ENCODE measurements at regions not wholly inside any gene's neighbourhood (a gene's known extent, or its start where the extent isn't known, plus 50 kb on each side); places are given as distances from the start of the nearest gene placed in this dataset.

- in situ Hi-C loops (cut with HindIII; ENCODE audit: low sequenced_read_pairs) = no loop called here
Measured at GRCh38 chr15:58293622-58294550, 137.9 kb upstream of the LIPC start.

GRCh38 chr15:58294681-58295254, 137.0 kb upstream of the LIPC start:
- in situ Hi-C loops (cut with HindIII; ENCODE audit: low sequenced_read_pairs) = no loop called here
- no peak for DNase-seq (ENCODE audit: low spot score)

More at GRCh38 chr15:58293622-58294550, 137.9 kb upstream of the LIPC start:
- DNase-seq (ENCODE audit: low spot score) = no peak

GRCh38 chr15:58295637-58296215, 136.1 kb upstream of the LIPC start:
- DNase-seq (ENCODE audit: low spot score) = no peak

GRCh38 chr15:58296276-58296675, 135.5 kb upstream of the LIPC start:
- in situ Hi-C loops (cut with HindIII; ENCODE audit: low sequenced_read_pairs) = no loop called here
- DNase-seq (ENCODE audit: low spot score) = no peak

More at GRCh38 chr15:58295637-58296215, 136.1 kb upstream of the LIPC start:
- in situ Hi-C loops (cut with HindIII; ENCODE audit: low sequenced_read_pairs) = no loop called here

- DNase-seq (ENCODE audit: low spot score) = peak; percentile 81
- in situ Hi-C loops (cut with HindIII; ENCODE audit: low sequenced_read_pairs) = no loop called here
Measured at GRCh38 chr15:58297639-58298038, 134.2 kb upstream of the LIPC start.

GRCh38 chr15:58298879-58299850, 132.6 kb upstream of the LIPC start:
- in situ Hi-C loops (cut with HindIII; ENCODE audit: low sequenced_read_pairs) = no loop called here
- no peak for DNase-seq (ENCODE audit: low spot score)

DNA sequence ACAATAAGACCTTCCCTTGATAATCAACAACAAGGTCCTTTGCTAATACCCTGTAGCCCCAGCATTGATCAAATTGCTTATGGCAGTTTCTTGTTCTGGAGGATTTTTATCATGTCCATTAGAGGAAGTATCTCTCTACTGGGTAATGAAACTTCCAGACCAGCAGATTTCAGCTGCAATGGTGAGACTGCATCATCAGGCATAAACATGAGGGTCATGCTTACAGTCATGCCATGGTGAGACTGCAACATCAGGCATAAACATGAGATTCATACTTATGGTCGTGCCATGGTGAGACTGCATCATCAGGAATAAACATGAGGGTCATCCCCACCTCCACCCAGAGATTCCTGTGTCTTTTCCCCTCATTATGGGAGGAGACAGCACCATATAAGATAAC, 129.0 kb upstream of the LIPC start:
- in situ Hi-C loops (cut with HindIII; ENCODE audit: low sequenced_read_pairs) = no loop called here

GRCh38 chr15:58303236-58303635, 128.6 kb upstream of the LIPC start:
- in situ Hi-C loops (cut with HindIII; ENCODE audit: low sequenced_read_pairs) = no loop called here

More for the DNA sequence above, 129.0 kb upstream of the LIPC start:
- DNase-seq (ENCODE audit: low spot score) = no peak

GRCh38 chr15:58306591-58307312, 125.0 kb upstream of the LIPC start:
- in situ Hi-C loops (cut with HindIII; ENCODE audit: low sequenced_read_pairs) = no loop called here
- DNase-seq (ENCODE audit: low spot score) = peak; percentile 51

More at GRCh38 chr15:58303236-58303635, 128.6 kb upstream of the LIPC start:
- no peak for DNase-seq (ENCODE audit: low spot score)

- in situ Hi-C loops (cut with HindIII; ENCODE audit: low sequenced_read_pairs) = no loop called here
- peak; percentile 75 for DNase-seq (ENCODE audit: low spot score)
Measured at GRCh38 chr15:58307313-58307961, 124.4 kb upstream of the LIPC start.

- in situ Hi-C loops (cut with HindIII; ENCODE audit: low sequenced_read_pairs) = no loop called here
- no peak for DNase-seq (ENCODE audit: low spot score)
Measured at GRCh38 chr15:58308742-58309355, 122.9 kb upstream of the LIPC start.

DNA sequence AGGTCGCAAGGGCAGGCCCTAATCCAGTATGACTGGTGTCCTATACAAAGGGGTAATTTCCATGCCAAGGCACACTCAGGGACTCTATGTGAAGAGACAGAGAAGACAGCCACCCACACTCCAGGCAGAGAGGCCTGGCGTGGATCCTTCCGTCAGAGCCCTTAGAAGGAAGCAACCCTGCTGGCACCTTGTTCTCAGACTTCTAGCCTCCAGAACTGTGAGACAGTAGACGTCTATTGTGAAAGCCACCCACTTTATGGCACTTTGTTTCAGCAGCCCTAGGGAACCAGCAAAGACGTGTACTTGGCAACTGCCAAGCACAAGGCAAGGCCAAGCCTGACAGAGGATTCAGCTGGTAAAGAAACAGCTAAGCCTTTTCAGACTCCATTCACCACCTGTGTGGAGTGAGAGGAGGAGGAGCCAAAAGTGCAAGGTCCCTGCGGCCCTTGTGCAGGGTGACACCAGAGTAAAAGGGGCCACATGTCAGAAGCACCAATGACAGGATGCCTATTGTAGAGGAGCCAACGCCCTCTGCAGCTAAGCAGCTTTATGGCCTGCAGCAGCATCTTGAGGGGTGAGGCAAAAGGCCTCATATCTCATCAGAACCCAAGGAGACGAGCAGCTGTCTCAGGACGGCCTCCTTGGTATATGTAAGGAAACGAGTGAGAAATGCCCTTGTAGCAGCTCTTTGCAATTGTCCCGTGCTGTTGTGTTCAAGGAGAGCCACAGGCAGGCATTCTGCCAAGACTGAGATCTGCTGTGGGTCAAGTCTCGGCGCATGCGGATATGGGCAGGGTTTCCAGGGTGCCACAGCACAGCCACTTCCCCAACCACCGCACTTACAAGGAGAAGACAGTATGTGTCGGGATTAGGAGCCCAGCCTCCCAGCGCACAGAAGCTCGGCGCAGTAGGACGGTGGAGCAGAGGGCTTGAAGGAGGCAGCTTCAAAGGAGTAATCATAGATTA, 121.5 kb upstream of the LIPC start:
- in situ Hi-C loops (cut with HindIII; ENCODE audit: low sequenced_read_pairs) = no loop called here
- peak; percentile 47 for DNase-seq (ENCODE audit: low spot score)

DNA sequence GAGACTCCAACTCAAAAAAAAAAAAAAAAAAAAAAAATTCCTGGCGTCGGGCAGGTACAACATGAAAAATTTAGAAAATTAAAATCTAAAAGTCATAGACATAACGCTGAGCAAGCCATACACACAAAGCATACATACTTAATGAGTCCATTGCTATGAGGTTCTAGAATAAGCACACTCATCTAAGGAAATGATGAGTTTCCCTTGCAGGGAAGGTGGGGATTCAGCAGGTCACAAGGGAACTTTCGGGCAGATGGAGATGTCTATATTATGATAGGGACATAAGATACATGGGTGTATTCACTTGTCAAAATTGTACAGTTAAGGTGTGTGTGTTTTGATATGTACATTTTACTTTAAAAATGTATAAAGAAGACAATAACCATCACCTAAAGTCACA, 120.2 kb upstream of the LIPC start:
- no peak for DNase-seq (ENCODE audit: low spot score)
- in situ Hi-C loops (cut with HindIII; ENCODE audit: low sequenced_read_pairs) = no loop called here

DNA sequence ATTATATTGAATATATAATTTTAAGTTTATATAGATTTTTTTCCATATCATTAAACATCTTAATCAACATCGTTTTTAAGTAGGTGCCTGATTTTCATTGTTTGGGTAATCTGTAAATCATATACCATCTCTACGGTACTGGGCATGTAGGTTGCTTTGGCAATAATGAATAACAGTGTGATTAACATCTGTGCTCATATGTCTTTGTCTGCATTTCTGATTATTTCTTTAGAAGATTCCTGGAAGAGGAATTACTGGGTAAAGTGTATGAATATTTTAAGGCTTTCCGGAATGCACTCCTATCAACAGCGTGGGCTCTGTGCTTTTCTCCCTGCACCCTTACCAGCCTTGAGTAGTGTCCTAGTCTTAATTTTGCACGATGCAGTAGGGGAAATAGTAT, 119.8 kb upstream of the LIPC start:
- in situ Hi-C loops (cut with HindIII; ENCODE audit: low sequenced_read_pairs) = no loop called here
- no peak for DNase-seq (ENCODE audit: low spot score)

DNA sequence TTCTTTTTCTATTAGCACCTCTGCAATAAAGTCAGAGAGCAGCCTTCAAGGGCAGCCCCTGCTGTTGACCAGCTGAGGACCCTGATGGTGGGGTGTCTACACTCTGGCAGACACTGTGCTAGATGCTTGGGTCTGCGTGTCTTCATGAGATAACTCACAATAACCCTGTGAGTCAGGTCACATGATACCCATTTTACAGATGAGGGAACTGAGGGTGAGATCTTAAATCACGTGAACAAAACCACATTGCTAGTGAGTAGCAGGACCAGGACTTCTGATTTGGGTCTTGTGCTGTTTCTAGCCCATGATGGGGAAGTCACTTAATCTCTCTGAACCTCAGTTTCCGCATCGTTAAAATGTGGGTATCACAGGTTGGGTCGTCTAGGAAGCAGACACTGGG, 118.5 kb upstream of the LIPC start:
- DNase-seq (ENCODE audit: low spot score) = no peak
- in situ Hi-C loops (cut with HindIII; ENCODE audit: low sequenced_read_pairs) = no loop called here

DNA sequence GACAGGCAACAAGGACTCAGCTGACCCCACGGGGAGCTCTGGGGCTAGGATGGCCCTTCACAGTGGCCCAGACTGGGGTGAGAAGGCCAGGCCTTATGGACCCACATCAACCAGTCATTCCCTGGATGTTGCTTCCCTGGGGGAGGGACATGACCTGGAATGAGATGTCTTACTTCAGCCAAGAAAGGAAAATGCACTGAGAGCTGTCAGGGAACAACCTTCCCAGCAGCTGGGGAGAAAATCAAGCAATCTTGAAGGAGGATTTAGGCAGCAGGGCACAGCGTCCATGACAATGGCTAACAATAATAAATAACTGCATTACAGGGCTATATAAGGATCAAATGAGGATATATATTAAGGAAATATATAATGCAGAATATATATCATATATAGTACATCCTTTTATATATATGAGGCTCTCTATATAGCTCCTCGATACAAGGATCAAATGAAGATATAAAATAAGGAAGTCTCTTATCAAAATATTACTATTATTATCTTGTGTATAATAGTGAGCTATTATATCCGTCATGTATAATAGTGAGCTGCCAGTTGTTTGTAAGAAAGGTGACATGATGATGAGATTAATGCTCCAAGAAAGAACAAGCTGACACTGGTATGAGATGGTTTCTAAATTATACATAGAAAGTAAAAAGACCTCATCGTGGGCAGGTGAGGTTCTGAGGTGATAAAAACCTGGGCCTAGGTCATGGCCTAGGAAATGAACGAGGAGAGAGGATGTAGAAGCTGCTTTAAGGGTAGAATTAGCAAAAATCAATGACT, 117.8 kb upstream of the LIPC start:
- DNase-seq (ENCODE audit: low spot score) = no peak
- in situ Hi-C loops (cut with HindIII; ENCODE audit: low sequenced_read_pairs) = no loop called here
